Osteocyte (in vitro differentiated cells): ENCODE measurements at regions not wholly inside any gene's neighbourhood (a gene's known extent, or its start where the extent isn't known, plus 50 kb on each side); places are given as distances from the start of the nearest gene placed in this dataset.

ENCODE experiments used
- DNase-seq: peaks from one replicate; pipeline ENCODE4 v3.0.0; 2021; ENCODE audit warnings: mixed read lengths; ENCODE audit not compliant: unreplicated experiment; ENCODE audit errors: extremely low spot score
- H3K27ac Mint-ChIP-seq: one replicate; pipeline ENCODE4 v1.8.0; 2021; ENCODE audit warnings: mild to moderate bottlenecking, mixed read lengths; ENCODE audit not compliant: unreplicated experiment
- H3K27me3 Mint-ChIP-seq: one replicate; pipeline ENCODE4 v1.8.0; 2021; ENCODE audit warnings: mixed read lengths; ENCODE audit not compliant: unreplicated experiment
- H3K36me3 Mint-ChIP-seq: one replicate; pipeline ENCODE4 v1.8.0; 2021; ENCODE audit warnings: mixed read lengths; ENCODE audit not compliant: unreplicated experiment
- H3K4me1 Mint-ChIP-seq: one replicate; pipeline ENCODE4 v1.8.0; 2021; ENCODE audit warnings: mixed read lengths; ENCODE audit not compliant: unreplicated experiment
- H3K4me3 Mint-ChIP-seq: one replicate; pipeline ENCODE4 v1.8.0; 2021; ENCODE audit warnings: mild to moderate bottlenecking, moderate library complexity, mixed read lengths; ENCODE audit not compliant: unreplicated experiment
- H3K9me3 Mint-ChIP-seq: one replicate; pipeline ENCODE4 v1.8.0; 2021; ENCODE audit warnings: mixed read lengths; ENCODE audit not compliant: unreplicated experiment
- TF ChIP-seq, protein P1 (sequence below): fragments of 200-600 bp; sonication (generic); IDR thresholded peaks from 2 replicates; pipeline ENCODE4 v1.5.0; 2021; ENCODE audit warnings: antibody characterized with exemption, mild to moderate bottlenecking, moderate library complexity

DNA sequence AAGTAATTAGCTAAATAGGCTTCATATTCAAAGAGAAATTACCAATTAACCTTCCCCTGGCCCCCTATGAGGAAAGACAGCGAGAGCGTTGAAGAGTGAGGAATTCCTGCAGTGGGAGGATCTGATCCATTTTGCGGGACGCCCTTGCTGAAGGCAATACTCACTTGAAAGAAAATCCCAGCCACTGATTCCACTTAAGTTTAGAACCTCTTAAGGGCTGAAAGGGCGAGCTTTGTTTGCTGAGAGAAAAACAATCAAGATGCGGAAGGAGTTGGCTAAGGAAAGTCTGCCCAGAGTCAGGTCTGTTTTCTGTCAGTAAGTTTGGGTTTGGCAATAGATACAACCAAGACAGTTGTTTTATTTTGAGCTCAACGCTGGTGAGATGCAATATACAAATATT, 102.8 kb upstream of the GBE1 start:
- no peaks in the 10 kb centered on the region for H3K27me3 Mint-ChIP-seq
- H3K27ac Mint-ChIP-seq: no peak overlapping the region
- DNase-seq: no peak
- peaks cover 10% of the 10 kb centered on the region for H3K4me1 Mint-ChIP-seq
- no peaks in the 10 kb centered on the region for H3K36me3 Mint-ChIP-seq
- TF ChIP-seq, protein P1, sequence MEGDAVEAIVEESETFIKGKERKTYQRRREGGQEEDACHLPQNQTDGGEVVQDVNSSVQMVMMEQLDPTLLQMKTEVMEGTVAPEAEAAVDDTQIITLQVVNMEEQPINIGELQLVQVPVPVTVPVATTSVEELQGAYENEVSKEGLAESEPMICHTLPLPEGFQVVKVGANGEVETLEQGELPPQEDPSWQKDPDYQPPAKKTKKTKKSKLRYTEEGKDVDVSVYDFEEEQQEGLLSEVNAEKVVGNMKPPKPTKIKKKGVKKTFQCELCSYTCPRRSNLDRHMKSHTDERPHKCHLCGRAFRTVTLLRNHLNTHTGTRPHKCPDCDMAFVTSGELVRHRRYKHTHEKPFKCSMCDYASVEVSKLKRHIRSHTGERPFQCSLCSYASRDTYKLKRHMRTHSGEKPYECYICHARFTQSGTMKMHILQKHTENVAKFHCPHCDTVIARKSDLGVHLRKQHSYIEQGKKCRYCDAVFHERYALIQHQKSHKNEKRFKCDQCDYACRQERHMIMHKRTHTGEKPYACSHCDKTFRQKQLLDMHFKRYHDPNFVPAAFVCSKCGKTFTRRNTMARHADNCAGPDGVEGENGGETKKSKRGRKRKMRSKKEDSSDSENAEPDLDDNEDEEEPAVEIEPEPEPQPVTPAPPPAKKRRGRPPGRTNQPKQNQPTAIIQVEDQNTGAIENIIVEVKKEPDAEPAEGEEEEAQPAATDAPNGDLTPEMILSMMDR: no peak
- no peaks in the 10 kb centered on the region for H3K9me3 Mint-ChIP-seq
- no peak overlapping the region for H3K4me3 Mint-ChIP-seq

GRCh38 chr3:81863756-81864155, 102.3 kb upstream of the GBE1 start:
- no peak overlapping the region for H3K4me3 Mint-ChIP-seq
- no peak overlapping the region for H3K27ac Mint-ChIP-seq
- peaks cover 9% of the 10 kb centered on the region for H3K4me1 Mint-ChIP-seq
- no peaks in the 10 kb centered on the region for H3K9me3 Mint-ChIP-seq
- H3K36me3 Mint-ChIP-seq: no peaks in the 10 kb centered on the region
- no peak for DNase-seq
- H3K27me3 Mint-ChIP-seq: no peaks in the 10 kb centered on the region
- TF ChIP-seq, protein P1: no peak

GRCh38 chr3:81861593-81861992, 100.1 kb upstream of the GBE1 start:
- H3K9me3 Mint-ChIP-seq: no peaks in the 10 kb centered on the region
- H3K36me3 Mint-ChIP-seq: no peaks in the 10 kb centered on the region
- DNase-seq: no peak
- peaks cover 5% of the 10 kb centered on the region for H3K4me1 Mint-ChIP-seq
- TF ChIP-seq, protein P1: no peak
- no peak overlapping the region for H3K27ac Mint-ChIP-seq
- H3K4me3 Mint-ChIP-seq: no peak overlapping the region
- H3K27me3 Mint-ChIP-seq: no peaks in the 10 kb centered on the region

- Mint-ChIP-seq H3K27ac (no peak overlapping the region), H3K4me1 (peaks cover 5% of the 10 kb centered on the region), H3K9me3 (no peaks in the 10 kb centered on the region), H3K36me3 (no peaks in the 10 kb centered on the region), H3K27me3 (no peaks in the 10 kb centered on the region), H3K4me3 (no peak overlapping the region)
- TF ChIP-seq, protein P1: no peak
- no peak for DNase-seq
These were observed 98.1 kb upstream of the GBE1 start for GRCh38 chr3:81859524-81859923.

DNA sequence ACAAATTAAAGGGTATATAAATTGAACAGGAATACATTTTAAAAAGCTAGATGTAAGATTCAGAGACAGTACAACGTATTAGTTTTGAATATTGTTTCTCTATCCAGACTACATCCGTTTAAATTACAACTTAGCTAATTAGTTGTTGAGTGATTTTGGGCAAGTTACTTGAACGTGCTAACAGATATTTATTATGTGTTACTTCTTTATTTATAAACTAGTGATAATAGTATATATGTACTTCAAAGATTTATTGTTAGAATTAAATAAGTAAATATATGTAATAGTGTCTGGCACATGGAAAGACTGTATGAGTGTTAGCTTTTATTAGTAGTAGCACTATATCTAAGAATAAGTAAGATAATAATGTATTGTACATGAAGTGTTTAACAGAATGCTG, 92.0 kb upstream of the GBE1 start:
- TF ChIP-seq, protein P1: no peak
- Mint-ChIP-seq H3K9me3 (no peaks in the 10 kb centered on the region), H3K36me3 (no peaks in the 10 kb centered on the region)

More for the DNA sequence above, 92.0 kb upstream of the GBE1 start:
- Mint-ChIP-seq H3K27me3 (no peaks in the 10 kb centered on the region), H3K4me1 (no peaks in the 10 kb centered on the region), H3K27ac (no peak overlapping the region), H3K4me3 (no peak overlapping the region)
- no peak for DNase-seq
